Lung (tissue), 11 donors: ENCODE measurements at regions not wholly inside any gene's neighbourhood (a gene's known extent, or its start where the extent isn't known, plus 50 kb on each side); places are given as distances from the start of the nearest gene placed in this dataset.

ENCODE experiments used
- ATAC-seq: fragments of 200-7000 bp; cut with Tn5 transposase; one replicate; pipeline ENCODE4 v1.9.1; 2020; ENCODE audit warnings: moderate number of reproducible peaks; ENCODE audit not compliant: insufficient read depth, low FRiP score
- DNase-seq, 3 donors: peaks; one replicate each; pipeline ENCODE4 v3.0.0-alpha.2; 2013 to 2017
- H3K27ac ChIP-seq, 2 donors: one replicate each; pipeline ENCODE4 v1.5.1; 2013; ENCODE audit warnings: mild to moderate bottlenecking in 2 of 2, moderate library complexity in 2 of 2, control low read depth in 1 of 2, inconsistent platforms in 1 of 2, low read depth in 1 of 2, low read length in 1 of 2
- H3K27me3 ChIP-seq, 3 donors: one replicate each; pipeline ENCODE4 v1.5.1; 2013; ENCODE audit warnings: low read length in 2 of 3; ENCODE audit not compliant: control insufficient read depth in 3 of 3, insufficient read depth in 3 of 3
- H3K36me3 ChIP-seq, 4 donors: one replicate each; pipeline ENCODE4 v1.5.1; 2013; ENCODE audit warnings: low read length in 4 of 4, mild to moderate bottlenecking in 1 of 4, moderate library complexity in 1 of 4; ENCODE audit not compliant: control insufficient read depth in 4 of 4, insufficient read depth in 4 of 4
- H3K4me1 ChIP-seq, 5 donors: one replicate each; pipeline ENCODE4 v1.5.1; 2013; ENCODE audit warnings: low read length in 5 of 5, mild to moderate bottlenecking in 2 of 5, moderate library complexity in 1 of 5; ENCODE audit not compliant: control insufficient read depth in 5 of 5, insufficient read depth in 5 of 5
- H3K4me3 ChIP-seq: one replicate; pipeline ENCODE4 v1.5.1; 2013; ENCODE audit warnings: mild to moderate bottlenecking, control low read depth, moderate library complexity
- H3K9ac ChIP-seq, 2 donors: one replicate each; pipeline ENCODE4 v1.5.1; 2013; ENCODE audit warnings: low read length in 2 of 2, control low read depth in 1 of 2; ENCODE audit not compliant: insufficient read depth in 1 of 2
- H3K9me3 ChIP-seq, 4 donors: one replicate each; pipeline ENCODE4 v1.5.1; 2013; ENCODE audit warnings: low read length in 3 of 4, mild to moderate bottlenecking in 1 of 4, moderate library complexity in 1 of 4; ENCODE audit not compliant: control insufficient read depth in 4 of 4, insufficient read depth in 3 of 4
- CTCF ChIP-seq: IDR thresholded peaks from 2 replicates; pipeline ENCODE4 v1.5.1; 2012; ENCODE audit warnings: mild to moderate bottlenecking; ENCODE audit errors: control extremely low read depth, extremely low read depth
- WGBS, 2 donors: extraction: QIAGEN DNeasy Blood & Tissue Kit; methylation state at CpG; one replicate each; pipeline ENCODE4 v1.1.7; 2013; 5-methylcytosine and 5-hydroxymethylcytosine counted together
- donor health status: control.
- donor health status: control.
- donor health status: Bipolar disorder and iron deficiency.
- donor health status: healthy.
- donor health status: DM: yes; HTN: yes; CAD: no.

DNA sequence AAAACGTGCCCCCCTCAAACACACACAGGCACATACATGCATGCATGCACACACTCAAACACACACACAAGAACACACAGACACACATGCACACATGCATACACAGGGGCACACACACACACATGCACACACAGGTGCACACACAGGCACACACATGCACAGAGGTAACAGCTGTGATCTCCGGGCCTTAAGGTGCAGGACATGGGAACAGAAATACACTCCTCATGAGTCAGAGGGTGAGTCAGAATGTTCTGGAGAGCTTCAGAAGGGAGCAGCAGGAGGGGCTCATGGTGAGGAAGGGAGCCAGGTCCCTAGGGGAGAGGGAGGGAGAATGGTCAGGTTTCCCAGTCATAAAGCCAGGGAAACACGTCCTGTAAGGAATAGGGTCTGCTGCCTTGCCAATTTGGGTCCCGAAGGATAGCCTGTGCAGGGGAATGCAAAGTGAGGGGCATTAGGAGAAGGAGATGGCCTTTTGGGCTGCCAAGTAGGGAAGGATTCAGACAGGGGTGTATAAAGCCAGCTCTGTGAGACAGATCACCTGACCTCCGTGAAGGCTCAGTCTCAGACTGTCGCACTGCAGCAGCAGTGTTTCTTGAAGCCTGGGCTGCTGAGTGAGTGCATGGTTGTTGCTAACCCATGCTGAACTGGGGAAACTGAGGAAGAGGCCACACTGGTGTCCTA, 123.9 kb downstream of the MAFB start:
- no peaks in the 10 kb centered on the region for H3K27me3 ChIP-seq
- no peaks in the 10 kb centered on the region for H3K36me3 ChIP-seq
- DNase-seq (no peak), ATAC-seq (peak; percentile 68)
- no peaks in the 10 kb centered on the region for H3K9me3 ChIP-seq
- H3K4me1 ChIP-seq: peaks cover 0 to 8% (median 0%) of the 10 kb centered on the region in 5 donors
- H3K27ac ChIP-seq: no peak overlapping the region
- H3K4me3 ChIP-seq: no peak overlapping the region
- H3K9ac ChIP-seq: no peak overlapping the region
- 83 to 95% methylated on average over 6 of the region's 6 CpGs for WGBS, 2 donors
- no peak for TF ChIP-seq CTCF

- no peak for ATAC-seq
- 24 to 57% methylated on average over 8 of the region's 8 CpGs for WGBS, 2 donors
- Histone ChIP-seq H3K27me3 (no peaks in the 10 kb centered on the region), H3K4me1 (peaks cover 0 to 8% (median 0%) of the 10 kb centered on the region in 5 donors), H3K4me3 (no peak overlapping the region), H3K9ac (no peak overlapping the region), H3K27ac (no peak overlapping the region), H3K36me3 (no peaks in the 10 kb centered on the region), H3K9me3 (no peaks in the 10 kb centered on the region)
- DNase-seq: peak; percentile 58 to 82 (median 69)
- TF ChIP-seq CTCF: no peak
These were observed 125.6 kb downstream of the MAFB start for GRCh38 chr20:40563296-40563950.

- DNase-seq: no peak
- no peak for TF ChIP-seq CTCF
- Histone ChIP-seq H3K9ac (no peak overlapping the region), H3K27ac (no peak overlapping the region), H3K4me3 (no peak overlapping the region), H3K9me3 (no peaks in the 10 kb centered on the region), H3K4me1 (peaks cover 0 to 8% (median 0%) of the 10 kb centered on the region in 5 donors), H3K36me3 (no peaks in the 10 kb centered on the region), H3K27me3 (no peaks in the 10 kb centered on the region)
- 55 to 58% methylated on average over 2 of the region's 2 CpGs for WGBS, 2 donors
- ATAC-seq: peak; percentile 72
These were observed 127.0 kb downstream of the MAFB start for GRCh38 chr20:40562031-40562430.
